Erythroblast (primary cell): ENCODE measurements at regions not wholly inside any gene's neighbourhood (a gene's known extent, or its start where the extent isn't known, plus 50 kb on each side); places are given as distances from the start of the nearest gene placed in this dataset.

Experiments used
- GATA1 ChIP-seq: IDR thresholded peaks from 2 replicates; pipeline ENCODE4 v1.6.1; 2011; ENCODE audit warnings: low read depth, mild to moderate bottlenecking, control low read depth, low read length, moderate library complexity
- POLR2A ChIP-seq: IDR thresholded peaks from 2 replicates; pipeline ENCODE4 v1.6.1; 2011; ENCODE audit warnings: mild to moderate bottlenecking, low read length

GRCh38 chr18:40897884-40898283 is 1057.2 kb upstream of the PIK3C3 start:
- no peak for TF ChIP-seq GATA1
- no peak for TF ChIP-seq POLR2A
